ENCODE measurements at regions not wholly inside any gene's neighbourhood (a gene's known extent, or its start where the extent isn't known, plus 50 kb on each side); places are given as distances from the start of the nearest gene placed in this dataset.

DNA sequence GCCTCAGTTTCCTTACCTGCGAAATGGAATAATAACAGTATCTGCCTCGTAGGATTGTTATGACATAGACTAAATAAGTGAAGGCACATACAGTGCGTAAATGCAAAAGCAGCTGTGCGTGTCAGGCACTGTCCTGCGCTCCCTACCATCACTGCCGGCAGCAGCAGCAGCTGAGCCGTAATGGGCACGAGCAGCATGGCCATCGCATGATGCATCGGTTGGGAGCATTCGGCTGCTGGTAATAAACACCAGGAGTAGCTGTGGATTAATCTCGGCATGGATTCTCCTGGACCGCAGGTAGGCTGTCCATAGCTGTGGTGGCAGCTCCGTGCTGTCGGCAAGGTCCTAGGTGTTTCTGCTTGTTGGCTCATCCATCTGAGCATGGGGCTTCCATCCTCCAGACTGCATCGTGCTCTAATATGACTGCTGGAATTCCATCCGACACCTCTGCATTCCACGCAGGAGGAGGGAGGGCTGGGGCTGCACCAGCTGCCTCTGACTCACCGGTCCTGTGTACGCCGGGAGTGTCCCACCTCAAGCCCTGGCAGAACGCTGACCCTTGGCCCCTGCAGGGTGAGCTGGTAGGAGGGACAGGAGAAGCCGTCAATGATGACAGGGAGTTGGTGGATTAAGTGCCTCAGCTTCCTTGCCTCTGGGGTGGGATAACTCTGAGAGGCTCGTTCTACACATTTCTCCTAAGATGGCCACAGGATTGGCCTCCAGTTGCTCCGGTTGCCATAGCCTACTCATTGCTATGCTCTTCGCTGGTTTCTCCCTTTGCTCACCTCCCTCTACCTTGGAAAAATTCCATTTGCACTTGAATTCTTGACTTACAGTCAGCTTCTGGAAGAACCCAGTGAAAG, 100.9 kb upstream of the PMEPA1 start:
- Histone ChIP-seq H3K27me3 (ENCODE audit: insufficient read depth, poor library complexity, severe bottlenecking) (no peaks in the 10 kb centered on the region), H3K4me3 (replicated peaks; ENCODE audit: insufficient read depth, low read length) (no peak overlapping the region), H3K27ac (replicated peaks) (no peak overlapping the region)
- DNase-seq (ENCODE audit: low read depth in 1 of 2, low spot score in 1 of 2) = no peak
- TF ChIP-seq REST (IDR thresholded peaks at IDR 0.05; ENCODE audit: insufficient replicate concordance, low read depth) = no peak
- no peak for TF ChIP-seq POLR2AphosphoS5 (IDR thresholded peaks at IDR 0.05; ENCODE audit: low read depth)

DNA sequence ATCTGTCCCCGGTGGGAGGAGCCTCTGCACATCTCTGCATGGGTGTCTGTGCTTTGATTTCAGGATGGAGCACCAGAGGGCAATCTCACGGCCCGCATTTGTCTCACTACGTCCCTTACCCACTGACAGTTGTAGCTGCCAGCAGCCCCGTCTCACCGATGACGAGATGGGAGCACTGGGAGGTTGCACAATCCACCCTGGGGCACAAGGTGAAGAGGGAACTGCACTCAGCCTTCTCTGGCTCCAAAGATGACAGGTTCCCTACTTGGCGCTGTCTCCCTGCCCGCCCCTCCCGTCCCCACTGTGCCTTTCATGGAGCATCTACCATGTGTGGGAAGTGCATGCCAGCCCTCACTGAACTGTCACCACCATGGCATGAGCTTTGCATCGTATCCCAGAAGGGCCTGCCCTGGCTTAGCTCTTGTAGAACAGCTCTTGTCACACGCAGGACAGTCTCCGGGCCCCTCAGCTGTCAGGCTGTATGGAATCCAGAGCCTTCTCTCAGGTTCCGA, 99.9 kb upstream of the PMEPA1 start:
- no peaks in the 10 kb centered on the region for H3K27me3 ChIP-seq (ENCODE audit: insufficient read depth, poor library complexity, severe bottlenecking)
- H3K27ac ChIP-seq (replicated peaks) = no peak overlapping the region
- no peak overlapping the region for H3K4me3 ChIP-seq (replicated peaks; ENCODE audit: insufficient read depth, low read length)
- no peak for DNase-seq (ENCODE audit: low read depth in 1 of 2, low spot score in 1 of 2)
- TF ChIP-seq CTCF (IDR thresholded peaks at IDR 0.05; ENCODE audit: insufficient read depth, low read length) = no peak
- no peak for TF ChIP-seq POLR2AphosphoS5 (IDR thresholded peaks at IDR 0.05; ENCODE audit: low read depth)
- TF ChIP-seq SPI1 (IDR thresholded peaks at IDR 0.05; ENCODE audit: borderline replicate concordance, low read depth) = no peak
- TF ChIP-seq GABPA (IDR thresholded peaks at IDR 0.05; ENCODE audit: low read depth) = no peak
- TF ChIP-seq REST (IDR thresholded peaks at IDR 0.05; ENCODE audit: insufficient replicate concordance, low read depth) = no peak

DNA sequence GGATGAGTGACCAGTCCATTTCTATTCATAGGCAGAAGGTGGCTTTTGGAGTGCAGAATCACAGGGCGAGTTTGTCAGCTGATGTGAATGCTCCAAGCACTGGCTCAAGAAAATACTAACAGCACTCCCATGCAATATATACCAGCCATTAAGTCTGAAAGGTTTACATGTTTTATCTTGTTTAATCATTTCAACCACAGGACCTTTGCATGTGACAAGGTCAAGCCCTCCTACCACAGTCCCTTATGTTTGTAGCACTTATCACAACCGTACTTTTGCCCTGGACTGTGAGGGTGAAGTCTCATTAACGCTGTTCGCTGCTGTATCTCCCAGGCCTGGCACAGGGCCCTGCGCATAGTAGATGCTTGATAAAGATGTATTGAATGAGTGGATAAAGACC, 99.3 kb upstream of the PMEPA1 start:
- TF ChIP-seq REST (IDR thresholded peaks at IDR 0.05; ENCODE audit: insufficient replicate concordance, low read depth) = no peak
- TF ChIP-seq GABPA (IDR thresholded peaks at IDR 0.05; ENCODE audit: low read depth) = no peak
- no peak for TF ChIP-seq SPI1 (IDR thresholded peaks at IDR 0.05; ENCODE audit: borderline replicate concordance, low read depth)
- TF ChIP-seq POLR2AphosphoS5 (IDR thresholded peaks at IDR 0.05; ENCODE audit: low read depth) = no peak
- no peak for TF ChIP-seq CTCF (IDR thresholded peaks at IDR 0.05; ENCODE audit: insufficient read depth, low read length)
- DNase-seq (ENCODE audit: low read depth in 1 of 2, low spot score in 1 of 2) = no peak
- Histone ChIP-seq H3K4me3 (replicated peaks; ENCODE audit: insufficient read depth, low read length) (no peak overlapping the region), H3K27me3 (ENCODE audit: insufficient read depth, poor library complexity, severe bottlenecking) (no peaks in the 10 kb centered on the region), H3K27ac (replicated peaks) (no peak overlapping the region)
